Fibroblast of villous mesenchyme (primary cell): ENCODE measurements at regions not wholly inside any gene's neighbourhood (a gene's known extent, or its start where the extent isn't known, plus 50 kb on each side); places are given as distances from the start of the nearest gene placed in this dataset.

Source experiments
- DNase-seq: peaks from one replicate; pipeline ENCODE4 v3.0.0-alpha.2; 2010; ENCODE audit warnings: low read depth
- H3K4me3 ChIP-seq: 2 replicates; pipeline ENCODE4 v1.5.1; 2011; ENCODE audit warnings: low read depth, mild to moderate bottlenecking, low read length
- CTCF ChIP-seq: IDR thresholded peaks from 2 replicates; pipeline ENCODE4 v1.5.1; 2012; ENCODE audit warnings: low read depth, mild to moderate bottlenecking, low read length; ENCODE audit not compliant: insufficient read depth

DNA sequence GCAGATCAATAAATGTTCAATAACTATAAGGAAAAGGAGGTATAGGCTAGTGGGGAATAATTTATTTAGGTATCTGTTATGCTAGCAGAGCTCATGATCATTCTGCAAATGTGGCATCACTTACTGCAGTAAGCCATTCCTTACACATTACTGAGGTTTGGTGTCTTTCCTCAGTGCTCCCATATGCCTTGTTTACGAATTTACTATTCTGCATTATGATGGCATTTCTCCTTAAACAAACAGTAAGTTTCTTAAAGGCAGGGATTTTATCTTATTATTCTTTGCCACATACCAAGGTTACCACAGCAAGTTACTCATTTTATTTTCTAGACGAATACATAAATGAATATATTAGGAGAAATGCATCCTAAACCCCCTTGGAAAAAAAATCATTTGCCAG, 88.4 kb downstream of the DSEL start:
- DNase-seq, result no peak
- no peak for TF ChIP-seq CTCF
- no peak overlapping the region for H3K4me3 ChIP-seq

DNA sequence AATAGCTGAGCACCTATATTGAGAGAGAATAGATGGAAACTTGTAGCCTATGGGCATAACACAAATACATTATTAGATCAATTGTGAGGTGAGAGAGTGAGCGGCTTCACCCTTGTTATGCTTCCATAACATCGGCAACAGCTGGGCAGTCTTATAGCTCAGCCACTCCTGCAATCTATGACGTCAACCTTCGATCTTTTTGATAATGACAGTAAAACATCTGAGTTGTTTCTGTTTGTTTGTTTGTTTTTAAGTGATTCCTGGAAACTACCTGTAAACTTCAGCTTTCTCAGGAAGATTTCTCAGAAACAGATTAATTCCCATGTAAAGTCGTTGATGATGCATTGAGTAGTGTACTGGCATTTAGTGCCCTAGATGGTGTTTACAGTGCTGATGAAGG, 90.0 kb downstream of the DSEL start:
- H3K4me3 ChIP-seq, result no peak overlapping the region
- no peak for DNase-seq
- TF ChIP-seq CTCF, result no peak

DNA sequence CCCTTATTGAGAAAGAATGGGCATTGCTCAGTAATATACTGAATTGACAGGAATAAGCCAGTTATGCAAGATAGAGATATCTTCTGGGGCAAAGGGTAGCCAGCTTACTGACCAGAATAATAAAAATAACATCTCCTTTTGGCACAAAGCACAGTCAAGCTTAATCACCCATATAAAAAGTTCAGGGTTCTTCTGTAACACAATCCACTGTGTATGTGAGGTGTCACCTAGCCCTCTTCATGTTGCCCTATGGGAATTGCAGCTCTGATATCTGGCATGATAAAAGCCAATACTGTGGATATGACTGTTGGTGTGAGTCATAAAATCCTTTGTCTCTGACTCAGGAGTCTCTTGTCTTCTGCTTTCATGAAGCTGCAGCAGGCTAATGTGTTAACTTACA, 90.8 kb downstream of the DSEL start:
- DNase-seq, result peak; percentile 77
- no peak overlapping the region for H3K4me3 ChIP-seq
- no peak for TF ChIP-seq CTCF

GRCh38 chr18:67421651-67422050, 94.9 kb downstream of the DSEL start:
- peak; percentile 35 for DNase-seq
- no peak for TF ChIP-seq CTCF
- no peak overlapping the region for H3K4me3 ChIP-seq

GRCh38 chr18:67417864-67418523, 98.5 kb downstream of the DSEL start:
- peak overlapping the region; percentile 68 for H3K4me3 ChIP-seq
- TF ChIP-seq CTCF, result no peak
- peak; percentile 87 for DNase-seq

GRCh38 chr18:67411116-67411515, 105.4 kb downstream of the DSEL start:
- no peak overlapping the region for H3K4me3 ChIP-seq
- no peak for TF ChIP-seq CTCF
- DNase-seq, result no peak
